Mesendoderm (in vitro differentiated cells): ENCODE measurements at regions not wholly inside any gene's neighbourhood (a gene's known extent, or its start where the extent isn't known, plus 50 kb on each side); places are given as distances from the start of the nearest gene placed in this dataset.

Experiments
- DNase-seq: peaks from one replicate; pipeline ENCODE4 v3.0.0; 2013
- H2AK5ac ChIP-seq: 2 replicates; pipeline ENCODE4 v1.6.1; 2013; ENCODE audit warnings: low read length, inconsistent platforms
- H2BK120ac ChIP-seq: 2 replicates; pipeline ENCODE4 v1.6.1; 2013; ENCODE audit warnings: low read depth, mild to moderate bottlenecking, low read length, moderate library complexity, mixed read lengths
- H2BK15ac ChIP-seq: replicated peaks from 2 replicates; pipeline ENCODE4 v1.6.1; 2013; ENCODE audit warnings: low read depth, mild to moderate bottlenecking, moderate library complexity
- H2BK5ac ChIP-seq: 2 replicates; pipeline ENCODE4 v1.6.1; 2013; ENCODE audit warnings: low read length, inconsistent platforms
- H3K18ac ChIP-seq: 2 replicates; pipeline ENCODE4 v1.6.1; 2013; ENCODE audit warnings: mild to moderate bottlenecking, low read length, mixed read lengths
- H3K23ac ChIP-seq: one replicate; pipeline ENCODE4 v1.6.1; 2013; ENCODE audit warnings: low read length
- H3K27ac ChIP-seq: 2 replicates; pipeline ENCODE4 v1.5.1; 2013; ENCODE audit warnings: low read depth, mild to moderate bottlenecking, inconsistent platforms, low read length, moderate library complexity
- H3K27me3 ChIP-seq: 2 replicates; pipeline ENCODE4 v1.6.1; 2013; ENCODE audit warnings: low read length, control low read depth, mild to moderate bottlenecking, inconsistent platforms; ENCODE audit not compliant: insufficient read depth, poor library complexity
- H3K36me3 ChIP-seq: 2 replicates; pipeline ENCODE4 v1.6.1; 2013; ENCODE audit warnings: low read length, inconsistent platforms; ENCODE audit not compliant: control insufficient read depth, insufficient read depth
- H3K4ac ChIP-seq: one replicate; pipeline ENCODE4 v1.6.1; 2013; ENCODE audit warnings: low read depth, mild to moderate bottlenecking, low read length, moderate library complexity
- H3K4me1 ChIP-seq: 2 replicates; pipeline ENCODE4 v1.6.1; 2013; ENCODE audit warnings: low read depth, low read length, inconsistent platforms; ENCODE audit not compliant: control insufficient read depth
- H3K4me2 ChIP-seq: 2 replicates; pipeline ENCODE4 v1.6.1; 2013; ENCODE audit warnings: low read length
- H3K4me3 ChIP-seq: 2 replicates; pipeline ENCODE4 v1.5.1; 2013; ENCODE audit warnings: mild to moderate bottlenecking, low read length
- H3K56ac ChIP-seq: one replicate; pipeline ENCODE4 v1.6.1; 2013; ENCODE audit warnings: low read length
- H3K79me1 ChIP-seq: 2 replicates; pipeline ENCODE4 v1.6.1; 2013; ENCODE audit warnings: low read length, inconsistent platforms
- H3K79me2 ChIP-seq: 2 replicates; pipeline ENCODE4 v1.6.1; 2013; ENCODE audit warnings: mild to moderate bottlenecking, low read length; ENCODE audit not compliant: control insufficient read depth, insufficient read depth
- H3K9ac ChIP-seq: 2 replicates; pipeline ENCODE4 v1.6.1; 2013; ENCODE audit warnings: low read length, inconsistent platforms
- H4K5ac ChIP-seq: one replicate; pipeline ENCODE4 v1.6.1; 2013; ENCODE audit warnings: low read length
- H4K8ac ChIP-seq: one replicate; pipeline ENCODE4 v1.6.1; 2013; ENCODE audit warnings: low read depth, mild to moderate bottlenecking, control low read depth, low read length, moderate library complexity
- WGBS: extraction: QIAGEN DNeasy Blood & Tissue Kit; methylation state at CpG from one replicate; pipeline ENCODE4 v1.1.7; 2013; ENCODE audit warnings: low lambda C conversion rate, missing lambda C conversion rate; ENCODE audit not compliant: insufficient coverage; ENCODE audit errors: extremely low coverage; 5-methylcytosine and 5-hydroxymethylcytosine counted together

GRCh38 chr9:16358751-16359150 is 511.7 kb downstream of the BNC2 start:
- Histone ChIP-seq H2AK5ac (no peak overlapping the region), H3K56ac (no peak overlapping the region), H3K36me3 (no peaks in the 10 kb centered on the region), H2BK15ac (no peak overlapping the region), H3K4me3 (no peak overlapping the region), H3K4me1 (no peaks in the 10 kb centered on the region), H3K79me1 (no peaks in the 10 kb centered on the region), H3K18ac (no peak overlapping the region), H4K8ac (no peak overlapping the region), H3K27me3 (no peaks in the 10 kb centered on the region), H3K4ac (no peak overlapping the region), H3K9ac (no peak overlapping the region), H2BK5ac (no peak overlapping the region), H3K23ac (no peak overlapping the region), H3K27ac (no peak overlapping the region), H2BK120ac (no peak overlapping the region), H3K4me2 (no peak overlapping the region), H4K5ac (no peak overlapping the region), H3K79me2 (no peaks in the 10 kb centered on the region)
- no peak for DNase-seq
- no CpG with 5 or more reads among the region's 2 CpGs for whole genome bisulfite sequencing
